Neural cell (in vitro differentiated cells): ENCODE measurements at regions not wholly inside any gene's neighbourhood (a gene's known extent, or its start where the extent isn't known, plus 50 kb on each side); places are given as distances from the start of the nearest gene placed in this dataset.

Experiments used
- H2AFZ ChIP-seq: fragments of 200-600, 300-800 bp; sonication (generic), shearing (Covaris generic); 2 replicates; pipeline ENCODE4 v1.6.0; 2014; ENCODE audit warnings: low read depth, mild to moderate bottlenecking, antibody characterized with exemption, low read length, moderate library complexity
- H3F3A ChIP-seq: fragments of 200-600 bp; shearing (Covaris generic); 2 replicates; pipeline ENCODE4 v1.6.1; 2016; ENCODE audit warnings: mild to moderate bottlenecking, moderate library complexity, mixed read lengths, antibody characterized with exemption, low read length; ENCODE audit not compliant: insufficient read depth, poor library complexity, severe bottlenecking
- H3K27ac ChIP-seq: fragments of 200-600, 300-800 bp; sonication (generic), shearing (Covaris generic); 2 replicates; pipeline ENCODE4 v1.5.1; 2014; ENCODE audit warnings: mild to moderate bottlenecking, low read length, moderate library complexity
- H3K27me3 ChIP-seq: fragments of 300-800, 200-600 bp; sonication (generic), shearing (Covaris generic); 2 replicates; pipeline ENCODE4 v1.6.0; 2014; ENCODE audit warnings: mild to moderate bottlenecking, low read depth, low read length, moderate library complexity; ENCODE audit not compliant: insufficient read depth
- H3K36me3 ChIP-seq: fragments of 300-800, 200-600 bp; sonication (generic), shearing (Covaris generic); 2 replicates; pipeline ENCODE4 v1.5.1; 2014; ENCODE audit warnings: mild to moderate bottlenecking, antibody characterized with exemption, low read length, moderate library complexity; ENCODE audit not compliant: insufficient read depth
- H3K4me2 ChIP-seq: fragments of 300-800, 200-600 bp; sonication (generic), shearing (Covaris generic); 2 replicates; pipeline ENCODE4 v1.6.0; 2014; ENCODE audit warnings: mild to moderate bottlenecking, low read length
- H3K4me3 ChIP-seq: fragments of 300-800, 200-600 bp; sonication (generic), shearing (Covaris generic); 2 replicates; pipeline ENCODE4 v1.5.1; 2014; ENCODE audit warnings: mild to moderate bottlenecking, low read length, moderate library complexity
- H3K79me2 ChIP-seq: fragments of 200-600 bp; shearing (Covaris generic); replicated peaks from 2 replicates; pipeline ENCODE4 v1.6.0; 2014; ENCODE audit warnings: mild to moderate bottlenecking, low read length, moderate library complexity; ENCODE audit not compliant: insufficient read depth
- H3K9ac ChIP-seq: fragments of 300-800, 200-600 bp; sonication (generic), shearing (Covaris generic); 2 replicates; pipeline ENCODE4 v1.6.1; 2016; ENCODE audit warnings: mild to moderate bottlenecking, low read length, mixed read lengths
- H3K9me2 ChIP-seq: fragments of 200-600 bp; shearing (Covaris generic); 2 replicates; pipeline ENCODE4 v1.6.1; 2016; ENCODE audit warnings: mild to moderate bottlenecking, low read length, mixed read lengths; ENCODE audit not compliant: insufficient read depth
- H3K9me3 ChIP-seq: fragments of 200-600, 300-800 bp; sonication (generic), shearing (Covaris generic); 2 replicates; pipeline ENCODE4 v1.6.1; 2016; ENCODE audit warnings: mild to moderate bottlenecking, mixed run types, low read length, moderate library complexity, mixed read lengths
- H4K20me1 ChIP-seq: fragments of 200-600 bp; shearing (Covaris generic); 2 replicates; pipeline ENCODE4 v1.6.1; 2016; ENCODE audit warnings: mild to moderate bottlenecking, mixed run types; ENCODE audit not compliant: insufficient read depth
- CTCF ChIP-seq: fragments of 450-650 bp; IDR thresholded peaks from 2 replicates; pipeline ENCODE4 v1.5.1; 2014; ENCODE audit warnings: antibody characterized with exemption, mild to moderate bottlenecking, moderate library complexity; ENCODE audit not compliant: poor library complexity, severe bottlenecking
- EP300 ChIP-seq: fragments of 450-650 bp; conservative IDR thresholded peaks from 2 replicates; pipeline ENCODE4 v1.6.1; 2014; ENCODE audit warnings: antibody characterized with exemption, mild to moderate bottlenecking, moderate library complexity; ENCODE audit not compliant: poor library complexity, severe bottlenecking
- EZH2 ChIP-seq: fragments of 200-600, 300-800 bp; shearing (Covaris generic), sonication (generic); IDR thresholded peaks from 2 replicates; pipeline ENCODE4 v1.6.1; 2014; ENCODE audit warnings: antibody characterized with exemption, low read length, borderline replicate concordance, mild to moderate bottlenecking; ENCODE audit not compliant: insufficient read depth, poor library complexity, severe bottlenecking
- MXI1 ChIP-seq: fragments of 450-650 bp; conservative IDR thresholded peaks from 2 replicates; pipeline ENCODE4 v1.6.1; 2014; ENCODE audit warnings: antibody characterized with exemption, mild to moderate bottlenecking; ENCODE audit not compliant: poor library complexity, severe bottlenecking
- POLR2AphosphoS5 ChIP-seq: IDR thresholded peaks from 2 replicates; pipeline ENCODE4 v1.6.1; 2012
- RAD21 ChIP-seq: fragments of 450-650 bp; conservative IDR thresholded peaks from 2 replicates; pipeline ENCODE4 v1.6.1; 2014; ENCODE audit warnings: antibody characterized with exemption, mild to moderate bottlenecking, moderate library complexity
- REST ChIP-seq: IDR thresholded peaks from 2 replicates; pipeline ENCODE4 v1.6.1; 2012; ENCODE audit warnings: borderline replicate concordance
- SMC3 ChIP-seq: fragments of 450-650 bp; conservative IDR thresholded peaks from 2 replicates; pipeline ENCODE4 v1.6.1; 2014; ENCODE audit warnings: antibody characterized with exemption, mild to moderate bottlenecking, moderate library complexity; ENCODE audit not compliant: poor library complexity
- TAF1 ChIP-seq: IDR thresholded peaks from 2 replicates; pipeline ENCODE4 v1.6.1; 2012; ENCODE audit warnings: low read depth

GRCh38 chr12:47306130-47306529 is 226.4 kb upstream of the AMIGO2 start:
- no peaks in the 10 kb centered on the region for H3K9me3 ChIP-seq
- TF ChIP-seq CTCF (no peak), POLR2AphosphoS5 (no peak), EZH2 (no peak), MXI1 (no peak), RAD21 (no peak), TAF1 (no peak), REST (no peak), SMC3 (no peak), EP300 (no peak)
- no peaks in the 10 kb centered on the region for H3K79me2 ChIP-seq
- H3K9ac ChIP-seq, result no peak overlapping the region
- H3F3A ChIP-seq, result no peaks in the 10 kb centered on the region
- H4K20me1 ChIP-seq, result no peaks in the 10 kb centered on the region
- no peak overlapping the region for H2AFZ ChIP-seq
- H3K27me3 ChIP-seq, result no peaks in the 10 kb centered on the region
- H3K36me3 ChIP-seq, result no peaks in the 10 kb centered on the region
- no peak overlapping the region for H3K4me3 ChIP-seq
- H3K27ac ChIP-seq, result no peak overlapping the region
- no peak overlapping the region for H3K4me2 ChIP-seq
- H3K9me2 ChIP-seq, result no peaks in the 10 kb centered on the region

GRCh38 chr12:47305464-47305863 is 225.7 kb upstream of the AMIGO2 start:
- no peak overlapping the region for H2AFZ ChIP-seq
- TF ChIP-seq MXI1 (no peak), CTCF (no peak), EZH2 (no peak), TAF1 (no peak), EP300 (no peak), RAD21 (no peak), SMC3 (no peak), REST (no peak), POLR2AphosphoS5 (no peak)
- no peaks in the 10 kb centered on the region for H4K20me1 ChIP-seq
- no peak overlapping the region for H3K4me2 ChIP-seq
- no peak overlapping the region for H3K4me3 ChIP-seq
- no peaks in the 10 kb centered on the region for H3K79me2 ChIP-seq
- no peaks in the 10 kb centered on the region for H3K27me3 ChIP-seq
- H3F3A ChIP-seq, result no peaks in the 10 kb centered on the region
- no peaks in the 10 kb centered on the region for H3K36me3 ChIP-seq
- H3K27ac ChIP-seq, result no peak overlapping the region
- H3K9me2 ChIP-seq, result no peaks in the 10 kb centered on the region
- H3K9me3 ChIP-seq, result no peaks in the 10 kb centered on the region
- no peak overlapping the region for H3K9ac ChIP-seq
